ENCODE measurements at regions not wholly inside any gene's neighbourhood (a gene's known extent, or its start where the extent isn't known, plus 50 kb on each side); places are given as distances from the start of the nearest gene placed in this dataset.

GRCh38 chr6:156449128-156449527 is 328.1 kb upstream of the ARID1B start:
- Histone ChIP-seq H3K27ac (ENCODE audit: low read depth in 1 of 3, low read length in 2 of 3) (no peak overlapping the region), H3K4me1 (ENCODE audit: control insufficient read depth in 3 of 3, insufficient read depth in 2 of 3, low read depth in 1 of 3, low read length in 2 of 3) (no peaks in the 10 kb centered on the region)

GRCh38 chr6:156448579-156448978 is 328.6 kb upstream of the ARID1B start:
- no peaks in the 10 kb centered on the region for H3K9me3 ChIP-seq (ENCODE audit: control insufficient read depth in 2 of 2, insufficient read depth in 1 of 2, low read depth in 1 of 2, low read length in 1 of 2)
- no peak for FAIRE-seq
- 85 to 91% (median 87%) methylated on average over 1 of the region's 1 CpG for WGBS, 3 donors

More at GRCh38 chr6:156449128-156449527, 328.1 kb upstream of the ARID1B start:
- Histone ChIP-seq H3K27me3 (ENCODE audit: control insufficient read depth in 3 of 3, insufficient read depth in 3 of 3, low read length in 3 of 3) (no peaks in the 10 kb centered on the region), H3K4me3 (ENCODE audit: low read depth in 1 of 3, low read length in 3 of 3) (no peak overlapping the region), H3K36me3 (ENCODE audit: control insufficient read depth in 3 of 3, insufficient read depth in 2 of 3, low read depth in 1 of 3, low read length in 3 of 3) (no peaks in the 10 kb centered on the region), H3K9me3 (ENCODE audit: control insufficient read depth in 2 of 2, insufficient read depth in 1 of 2, low read depth in 1 of 2, low read length in 1 of 2) (no peaks in the 10 kb centered on the region)
- WGBS, 3 donors = 51 to 80% (median 65%) methylated on average over 4 of the region's 4 CpGs
- FAIRE-seq (no peak), DNase-seq (no peak)

GRCh38 chr6:156440688-156441087 is 336.5 kb upstream of the ARID1B start:
- no peak overlapping the region for H3K27ac ChIP-seq (ENCODE audit: low read depth in 1 of 3, low read length in 2 of 3)
- H3K36me3 ChIP-seq (ENCODE audit: control insufficient read depth in 3 of 3, insufficient read depth in 2 of 3, low read depth in 1 of 3, low read length in 3 of 3) = no peaks in the 10 kb centered on the region
- WGBS, 3 donors = 76 to 89% (median 81%) methylated on average over 2 of the region's 2 CpGs
- H3K4me3 ChIP-seq (ENCODE audit: low read depth in 1 of 3, low read length in 3 of 3) = no peak overlapping the region
- no peaks in the 10 kb centered on the region for H3K27me3 ChIP-seq (ENCODE audit: control insufficient read depth in 3 of 3, insufficient read depth in 3 of 3, low read length in 3 of 3)
- FAIRE-seq (no peak), DNase-seq (no peak)
- peaks cover 0 to 4% (median 0%) of the 10 kb centered on the region in 3 donors for H3K4me1 ChIP-seq (ENCODE audit: control insufficient read depth in 3 of 3, insufficient read depth in 2 of 3, low read depth in 1 of 3, low read length in 2 of 3)
- peaks cover 0 to 5% of the 10 kb centered on the region in 2 donors for H3K9me3 ChIP-seq (ENCODE audit: control insufficient read depth in 2 of 2, insufficient read depth in 1 of 2, low read depth in 1 of 2, low read length in 1 of 2)

More at GRCh38 chr6:156448579-156448978, 328.6 kb upstream of the ARID1B start:
- H3K27me3 ChIP-seq (ENCODE audit: control insufficient read depth in 3 of 3, insufficient read depth in 3 of 3, low read length in 3 of 3) = no peaks in the 10 kb centered on the region
- no peaks in the 10 kb centered on the region for H3K4me1 ChIP-seq (ENCODE audit: control insufficient read depth in 3 of 3, insufficient read depth in 2 of 3, low read depth in 1 of 3, low read length in 2 of 3)
- H3K4me3 ChIP-seq (ENCODE audit: low read depth in 1 of 3, low read length in 3 of 3) = no peak overlapping the region
- DNase-seq = no peak
- no peaks in the 10 kb centered on the region for H3K36me3 ChIP-seq (ENCODE audit: control insufficient read depth in 3 of 3, insufficient read depth in 2 of 3, low read depth in 1 of 3, low read length in 3 of 3)
- no peak overlapping the region for H3K27ac ChIP-seq (ENCODE audit: low read depth in 1 of 3, low read length in 2 of 3)

- WGBS, 3 donors = 64 to 83% (median 74%) methylated on average over 10 of the region's 10 CpGs
- Histone ChIP-seq H3K36me3 (ENCODE audit: control insufficient read depth in 3 of 3, insufficient read depth in 2 of 3, low read depth in 1 of 3, low read length in 3 of 3) (no peaks in the 10 kb centered on the region), H3K27ac (ENCODE audit: low read depth in 1 of 3, low read length in 2 of 3) (no peak overlapping the region), H3K9me3 (ENCODE audit: control insufficient read depth in 2 of 2, insufficient read depth in 1 of 2, low read depth in 1 of 2, low read length in 1 of 2) (peaks cover 0 to 5% of the 10 kb centered on the region in 2 donors), H3K4me3 (ENCODE audit: low read depth in 1 of 3, low read length in 3 of 3) (no peak overlapping the region), H3K27me3 (ENCODE audit: control insufficient read depth in 3 of 3, insufficient read depth in 3 of 3, low read length in 3 of 3) (no peaks in the 10 kb centered on the region), H3K4me1 (ENCODE audit: control insufficient read depth in 3 of 3, insufficient read depth in 2 of 3, low read depth in 1 of 3, low read length in 2 of 3) (peaks cover 0 to 4% (median 0%) of the 10 kb centered on the region in 3 donors)
- no peak for FAIRE-seq
- no peak for DNase-seq
Observed at GRCh38 chr6:156438350-156438923, 338.7 kb upstream of the ARID1B start.

- no peak overlapping the region for H3K27ac ChIP-seq (ENCODE audit: low read depth in 1 of 3, low read length in 2 of 3)
- FAIRE-seq (no peak), DNase-seq (peak; percentile 41 to 42)
Observed at GRCh38 chr6:156437121-156437879, 339.9 kb upstream of the ARID1B start.

GRCh38 chr6:156434795-156435190 is 342.4 kb upstream of the ARID1B start:
- Histone ChIP-seq H3K27me3 (ENCODE audit: control insufficient read depth in 3 of 3, insufficient read depth in 3 of 3, low read length in 3 of 3) (no peaks in the 10 kb centered on the region), H3K36me3 (ENCODE audit: control insufficient read depth in 3 of 3, insufficient read depth in 2 of 3, low read depth in 1 of 3, low read length in 3 of 3) (no peaks in the 10 kb centered on the region), H3K27ac (ENCODE audit: low read depth in 1 of 3, low read length in 2 of 3) (no peak overlapping the region), H3K4me3 (ENCODE audit: low read depth in 1 of 3, low read length in 3 of 3) (no peak overlapping the region), H3K9me3 (ENCODE audit: control insufficient read depth in 2 of 2, insufficient read depth in 1 of 2, low read depth in 1 of 2, low read length in 1 of 2) (no peaks in the 10 kb centered on the region), H3K4me1 (ENCODE audit: control insufficient read depth in 3 of 3, insufficient read depth in 2 of 3, low read depth in 1 of 3, low read length in 2 of 3) (peaks cover 0 to 4% (median 0%) of the 10 kb centered on the region in 3 donors)
- peak; percentile 10 to 44 for DNase-seq
- WGBS, 3 donors = 37 to 65% (median 46%) methylated on average over 2 of the region's 2 CpGs
- no peak for FAIRE-seq

More at GRCh38 chr6:156437121-156437879, 339.9 kb upstream of the ARID1B start:
- no peaks in the 10 kb centered on the region for H3K27me3 ChIP-seq (ENCODE audit: control insufficient read depth in 3 of 3, insufficient read depth in 3 of 3, low read length in 3 of 3)
- 46 to 52% (median 48%) methylated on average over 11 of the region's 11 CpGs for WGBS, 3 donors
- peaks cover 0 to 4% (median 0%) of the 10 kb centered on the region in 3 donors for H3K4me1 ChIP-seq (ENCODE audit: control insufficient read depth in 3 of 3, insufficient read depth in 2 of 3, low read depth in 1 of 3, low read length in 2 of 3)
- no peaks in the 10 kb centered on the region for H3K36me3 ChIP-seq (ENCODE audit: control insufficient read depth in 3 of 3, insufficient read depth in 2 of 3, low read depth in 1 of 3, low read length in 3 of 3)
- no peak overlapping the region for H3K4me3 ChIP-seq (ENCODE audit: low read depth in 1 of 3, low read length in 3 of 3)
- H3K9me3 ChIP-seq (ENCODE audit: control insufficient read depth in 2 of 2, insufficient read depth in 1 of 2, low read depth in 1 of 2, low read length in 1 of 2) = peaks cover 0 to 5% of the 10 kb centered on the region in 2 donors

- Histone ChIP-seq H3K4me1 (ENCODE audit: control insufficient read depth in 3 of 3, insufficient read depth in 2 of 3, low read depth in 1 of 3, low read length in 2 of 3) (peaks cover 0 to 4% (median 0%) of the 10 kb centered on the region in 3 donors), H3K9me3 (ENCODE audit: control insufficient read depth in 2 of 2, insufficient read depth in 1 of 2, low read depth in 1 of 2, low read length in 1 of 2) (no peaks in the 10 kb centered on the region), H3K4me3 (ENCODE audit: low read depth in 1 of 3, low read length in 3 of 3) (no peak overlapping the region), H3K36me3 (ENCODE audit: control insufficient read depth in 3 of 3, insufficient read depth in 2 of 3, low read depth in 1 of 3, low read length in 3 of 3) (no peaks in the 10 kb centered on the region), H3K27ac (ENCODE audit: low read depth in 1 of 3, low read length in 2 of 3) (no peak overlapping the region), H3K27me3 (ENCODE audit: control insufficient read depth in 3 of 3, insufficient read depth in 3 of 3, low read length in 3 of 3) (no peaks in the 10 kb centered on the region)
- 93 to 96% (median 93%) methylated on average over 5 of the region's 5 CpGs for WGBS, 3 donors
- DNase-seq (peak in 1 of 2 donors; percentile 17), FAIRE-seq (no peak)
Observed at GRCh38 chr6:156434049-156434794, 343.0 kb upstream of the ARID1B start.

- DNase-seq = no peak
- no peaks in the 10 kb centered on the region for H3K27me3 ChIP-seq (ENCODE audit: control insufficient read depth in 3 of 3, insufficient read depth in 3 of 3, low read length in 3 of 3)
- FAIRE-seq = no peak
- H3K9me3 ChIP-seq (ENCODE audit: control insufficient read depth in 2 of 2, insufficient read depth in 1 of 2, low read depth in 1 of 2, low read length in 1 of 2) = no peaks in the 10 kb centered on the region
- 76 to 89% (median 77%) methylated on average over 3 of the region's 3 CpGs for WGBS, 3 donors
- no peak overlapping the region for H3K27ac ChIP-seq (ENCODE audit: low read depth in 1 of 3, low read length in 2 of 3)
- no peaks in the 10 kb centered on the region for H3K36me3 ChIP-seq (ENCODE audit: control insufficient read depth in 3 of 3, insufficient read depth in 2 of 3, low read depth in 1 of 3, low read length in 3 of 3)
- no peak overlapping the region for H3K4me3 ChIP-seq (ENCODE audit: low read depth in 1 of 3, low read length in 3 of 3)
- H3K4me1 ChIP-seq (ENCODE audit: control insufficient read depth in 3 of 3, insufficient read depth in 2 of 3, low read depth in 1 of 3, low read length in 2 of 3) = no peaks in the 10 kb centered on the region
Observed at GRCh38 chr6:156432543-156432942, 344.6 kb upstream of the ARID1B start.
